ENCODE measurements at regions not wholly inside any gene's neighbourhood (a gene's known extent, or its start where the extent isn't known, plus 50 kb on each side); places are given as distances from the start of the nearest gene placed in this dataset.

DNA sequence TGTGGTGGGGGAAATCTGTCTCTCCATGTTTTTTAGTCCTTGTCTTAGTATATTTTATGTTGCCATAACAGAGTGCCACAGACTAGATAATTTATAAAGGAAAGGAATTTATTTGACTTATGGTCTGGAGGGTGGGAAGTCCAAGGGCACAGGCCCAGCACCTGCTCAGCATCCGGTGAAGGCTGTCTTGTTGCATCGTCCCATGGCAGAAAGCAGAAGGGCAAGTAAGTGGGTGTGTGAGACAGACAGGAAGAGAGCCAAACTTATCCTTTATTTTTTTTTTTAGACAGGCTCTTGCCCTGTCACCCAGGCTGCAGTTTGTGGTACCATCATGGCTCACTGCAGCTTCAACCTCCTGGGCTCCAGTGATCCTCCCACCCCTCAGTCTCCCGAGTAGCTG is 98.1 kb downstream of the HS1BP3 start (continued):
- TF ChIP-seq RERE (CRISPR knock-in tag; IDR thresholded peaks at IDR 0.05; ENCODE audit: borderline replicate concordance): no peak
- no peak for TF ChIP-seq PRPF4 (IDR thresholded peaks at IDR 0.05; ENCODE audit: insufficient read depth, low read depth, low read length, poor library complexity, severe bottlenecking)
- TF ChIP-seq HNRNPL (IDR thresholded peaks at IDR 0.05; ENCODE audit: low read depth, low read length): no peak
- no peak for TF ChIP-seq ELF4 (CRISPR knock-in tag; IDR thresholded peaks at IDR 0.05)
- TF ChIP-seq RBM25 (IDR thresholded peaks at IDR 0.05; ENCODE audit: low read depth, low read length, severe bottlenecking): no peak
- no peak for TF ChIP-seq TOE1 (IDR thresholded peaks at IDR 0.05; ENCODE audit: borderline replicate concordance)
- TF ChIP-seq TOE1 (CRISPR knock-in tag; IDR thresholded peaks at IDR 0.05; ENCODE audit: borderline replicate concordance, low read depth): no peak
- no peak for TF ChIP-seq VEZF1 (CRISPR knock-in tag; IDR thresholded peaks at IDR 0.05)
- no peak for TF ChIP-seq ZKSCAN1 (IDR thresholded peaks at IDR 0.05; ENCODE audit: low read depth, low read length)
- TF ChIP-seq ASH1L (IDR thresholded peaks at IDR 0.05; ENCODE audit: borderline replicate concordance, low read depth, partially characterized antibody): no peak
- no peak for TF ChIP-seq HNRNPH1 (optimal IDR thresholded peaks at IDR 0.05; ENCODE audit: low read depth, low read length)
- no peak for TF ChIP-seq TBP (optimal IDR thresholded peaks at IDR 0.05; ENCODE audit: low read depth, low read length)
- TF ChIP-seq SIX5 (IDR thresholded peaks at IDR 0.05; ENCODE audit: borderline replicate concordance in 1 of 2, insufficient read depth in 1 of 2, low read depth in 1 of 2, low read length in 2 of 2): no peak
- TF ChIP-seq CBX3 (IDR thresholded peaks at IDR 0.05; ENCODE audit: borderline replicate concordance in 1 of 2, low read length in 2 of 2): no peak
- TF ChIP-seq MLLT1 (IDR thresholded peaks at IDR 0.05): no peak
